NCI-H1417 (cell line): ENCODE measurements at regions not wholly inside any gene's neighbourhood (a gene's known extent, or its start where the extent isn't known, plus 50 kb on each side); places are given as distances from the start of the nearest gene placed in this dataset.

ENCODE experiments used
- DNase-seq, 3 experiments: peaks; one replicate each; lab custom pipeline; 2025; lab: John Stamatoyannopoulos, UW

DNA sequence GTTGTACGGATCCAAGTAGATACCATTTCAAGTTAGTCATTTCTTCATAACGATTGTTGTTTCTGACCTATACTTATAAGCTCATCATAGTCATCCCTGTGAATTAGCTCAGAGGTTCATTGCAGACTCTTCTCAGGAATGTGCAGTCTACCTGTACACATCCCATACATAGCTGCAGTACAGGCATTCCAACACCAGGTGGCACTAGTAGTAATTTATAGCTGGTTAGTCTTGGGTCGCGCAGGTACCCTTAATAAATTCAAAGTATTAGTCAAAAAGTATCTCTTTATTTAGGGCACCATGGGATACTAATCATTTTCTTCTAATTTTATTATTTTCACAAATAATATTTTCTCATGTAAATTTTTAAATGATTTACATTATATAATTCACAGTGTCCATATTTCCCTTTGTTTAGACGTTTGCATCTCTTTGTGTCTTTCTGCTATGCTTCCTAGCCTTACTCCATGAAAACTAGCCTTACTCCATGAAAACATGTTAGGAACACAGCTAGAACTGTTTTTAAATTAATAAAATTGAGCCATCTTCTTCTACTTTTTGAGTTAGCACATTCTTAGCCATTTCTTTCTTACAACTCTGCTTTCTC lies 128.6 kb upstream of the FAM83B start:
- DNase-seq: peak; percentile 77 to 93 (median 85)

DNA sequence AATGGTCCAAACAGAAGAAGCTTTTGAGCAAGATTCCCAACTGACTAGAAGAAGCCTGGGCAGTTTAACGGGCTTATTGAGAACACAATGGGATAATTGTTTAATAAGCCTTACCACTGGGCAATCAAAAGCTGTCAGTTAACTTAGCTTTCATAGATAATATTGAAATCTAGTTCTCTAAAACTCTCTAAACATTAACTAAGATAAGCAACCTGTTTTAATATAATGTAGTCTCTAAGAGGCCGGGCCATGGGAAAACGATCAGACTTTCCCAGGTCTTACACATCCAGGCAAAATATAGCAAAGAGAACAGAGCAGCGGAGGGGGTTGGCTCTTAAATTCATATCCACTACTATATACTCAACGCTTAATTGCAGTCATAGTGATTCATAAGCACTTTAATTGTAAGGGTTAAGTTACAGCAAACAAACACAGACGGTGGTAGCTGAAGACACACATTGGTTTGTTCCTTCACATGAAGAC lies 128.0 kb upstream of the FAM83B start:
- DNase-seq: peak; percentile 46 to 98 (median 86)

DNA sequence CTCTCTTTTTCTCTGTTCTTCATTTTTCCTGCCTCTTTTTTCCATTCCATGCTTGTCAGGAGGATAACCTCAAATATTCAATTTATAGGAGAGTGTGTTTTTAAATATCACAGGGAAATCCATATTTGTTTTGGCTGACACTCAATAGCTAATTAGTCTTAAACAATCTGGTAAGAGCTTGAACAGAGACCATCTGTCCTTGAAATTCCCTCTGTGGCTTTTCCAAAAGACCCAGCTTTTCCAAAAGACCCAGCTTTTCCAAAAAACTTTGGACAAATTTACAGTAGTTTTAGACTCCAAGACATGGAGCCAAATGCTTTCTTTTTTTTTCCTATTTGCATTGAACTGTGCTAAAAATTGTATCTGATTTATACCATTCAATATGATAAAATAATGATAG lies 127.4 kb upstream of the FAM83B start:
- DNase-seq: peak in 1 of 3 experiments; percentile 98

DNA sequence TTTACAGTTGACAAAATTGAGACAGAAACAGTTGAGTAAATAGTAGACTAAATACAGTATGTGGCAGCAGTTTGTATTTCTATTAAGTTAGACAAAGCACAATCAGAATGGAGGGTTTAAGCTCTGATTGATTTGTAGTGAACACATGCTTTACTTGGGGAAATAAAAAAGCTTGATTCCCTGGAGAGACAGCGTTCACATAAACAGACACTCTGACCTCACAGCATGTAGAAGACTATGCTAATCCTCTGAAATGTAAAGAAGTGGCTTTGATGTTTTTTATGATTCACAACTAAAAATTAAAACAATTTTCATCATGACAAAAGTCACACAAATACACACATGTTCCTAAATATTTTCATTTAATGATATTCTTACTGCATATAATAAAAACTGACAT lies 126.9 kb upstream of the FAM83B start:
- peak in 2 of 3 experiments; percentile 28 to 89 for DNase-seq

DNA sequence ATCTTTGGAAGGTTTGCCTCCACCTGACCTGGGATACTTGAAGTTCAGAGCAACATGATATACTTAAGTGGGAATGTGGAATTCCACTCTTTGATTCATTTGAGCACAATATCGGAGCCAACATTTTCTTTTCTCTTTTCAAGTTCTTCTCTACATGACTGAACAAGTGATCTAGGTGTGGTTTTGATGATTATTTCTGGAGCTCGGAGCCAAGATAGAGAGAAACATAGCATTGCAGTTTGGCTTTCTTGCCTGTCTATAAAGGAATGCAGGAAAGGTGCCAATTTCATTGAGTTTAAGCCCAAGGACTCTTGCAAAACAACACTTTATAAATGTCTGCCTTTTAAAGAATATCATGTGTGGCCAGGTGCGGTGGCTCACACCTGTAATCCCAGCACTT lies 124.2 kb upstream of the FAM83B start:
- DNase-seq: no peak

DNA sequence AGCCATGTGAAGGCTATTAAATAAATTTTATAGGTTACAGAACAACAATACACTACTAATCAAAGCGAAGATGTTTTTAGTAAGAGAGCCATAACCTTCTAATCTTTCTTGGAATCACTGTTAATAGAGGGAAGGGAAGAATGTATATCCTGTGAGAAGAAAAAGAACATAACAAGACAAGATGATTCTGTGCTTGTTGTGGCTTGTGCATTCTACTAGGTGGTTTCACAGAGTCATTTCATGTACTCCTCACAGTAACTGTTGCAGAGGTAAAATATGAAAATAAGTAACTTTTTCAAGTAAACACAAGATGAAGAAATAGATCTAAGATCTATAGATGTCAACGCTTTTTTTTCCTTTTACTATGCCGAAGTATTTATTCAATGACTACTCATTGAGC lies 116.9 kb upstream of the FAM83B start:
- no peak for DNase-seq

DNA sequence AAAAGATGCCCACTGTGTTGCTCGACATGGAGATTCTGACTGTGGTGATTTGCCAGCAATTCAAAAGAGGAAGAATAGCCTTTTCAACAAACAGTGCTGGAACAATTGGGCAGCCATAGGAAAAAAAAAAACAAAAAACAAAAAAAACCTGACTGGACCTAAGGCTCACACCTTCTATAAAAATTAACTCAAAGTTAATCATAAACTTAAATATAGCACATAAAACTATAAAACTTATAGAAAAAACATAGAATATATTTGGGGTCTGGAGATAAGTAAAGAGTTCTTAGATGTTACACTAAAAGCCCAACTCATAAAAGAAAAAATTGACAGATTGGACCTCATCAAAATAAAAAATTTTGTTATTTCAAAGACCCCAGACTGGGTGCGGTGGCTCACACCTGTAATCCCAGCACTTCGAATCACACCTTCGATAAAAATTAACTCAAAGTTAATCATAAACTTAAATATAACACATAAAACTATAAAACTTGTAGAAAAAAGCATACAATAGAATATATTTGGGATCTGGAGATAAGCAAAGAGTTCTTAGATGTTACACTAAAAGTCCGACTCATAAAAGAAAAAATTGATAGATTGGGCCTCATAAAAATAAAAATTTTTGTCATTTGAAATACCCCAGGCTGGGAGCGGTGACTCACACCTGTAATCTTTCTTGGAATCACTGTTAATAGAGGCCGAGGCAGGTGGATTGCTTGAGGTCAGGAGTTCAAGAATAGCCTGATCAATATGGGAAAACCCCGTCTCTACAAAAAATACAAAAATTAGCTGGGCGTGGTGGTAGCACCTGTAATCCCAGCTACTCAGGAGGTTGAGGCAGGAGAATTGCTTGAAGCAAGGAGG lies 115.6 kb upstream of the FAM83B start:
- no peak for DNase-seq

DNA sequence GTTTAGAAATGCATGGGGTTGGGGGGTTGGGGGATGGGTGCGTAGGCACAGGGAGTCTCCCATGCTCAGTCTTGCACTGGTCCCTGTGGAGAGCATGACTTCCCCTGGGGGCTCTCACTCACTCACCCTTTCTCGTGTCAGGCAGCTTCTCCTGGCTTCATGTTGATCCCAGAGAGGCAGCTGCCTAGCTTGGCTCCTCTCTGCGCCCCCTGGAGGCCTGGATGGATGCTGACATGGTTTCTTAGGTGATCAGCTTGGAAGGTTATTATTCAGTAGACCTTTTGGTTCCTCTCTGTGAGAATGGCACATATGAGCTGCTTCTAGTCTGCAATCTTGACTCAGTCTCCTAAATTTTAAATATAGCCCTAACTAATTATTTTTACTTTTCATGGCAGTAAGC lies 109.3 kb upstream of the FAM83B start:
- no peak for DNase-seq

DNA sequence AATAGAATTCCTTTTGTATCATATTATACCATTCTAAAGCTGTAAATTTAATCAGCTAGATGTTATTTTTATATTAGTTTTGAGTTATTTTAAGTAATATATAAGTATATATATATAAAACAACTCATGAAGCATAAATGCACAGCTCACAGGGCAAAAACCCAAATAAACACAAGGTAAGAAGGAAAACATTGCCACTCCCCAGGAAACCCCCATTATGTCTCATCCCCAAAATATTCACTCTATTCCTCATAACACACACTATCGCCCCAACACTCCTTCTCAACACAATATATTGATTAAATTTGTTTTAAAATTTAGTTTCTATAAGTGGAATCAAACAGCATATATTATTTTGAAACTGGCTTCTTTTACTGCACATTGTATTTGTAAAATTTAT lies 98.6 kb upstream of the FAM83B start:
- DNase-seq: no peak

DNA sequence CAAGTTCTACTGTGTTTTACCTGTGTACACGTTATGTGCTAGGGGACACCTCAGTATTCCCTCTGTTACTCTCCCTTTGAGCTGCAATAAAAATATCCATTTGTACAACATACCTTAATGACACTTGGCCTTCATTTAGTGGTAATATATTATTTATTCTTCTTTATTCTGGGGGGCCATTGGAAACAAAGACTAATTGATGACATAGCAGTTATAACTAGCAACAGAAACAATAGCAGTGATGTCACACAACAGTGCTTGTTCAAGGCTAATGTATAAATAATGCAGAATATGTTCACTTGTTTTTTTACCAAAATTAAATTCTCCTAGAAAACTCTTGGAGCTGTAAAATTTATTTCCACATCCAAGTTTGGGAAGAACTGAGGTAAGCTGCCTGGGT lies 92.2 kb upstream of the FAM83B start:
- no peak for DNase-seq

DNA sequence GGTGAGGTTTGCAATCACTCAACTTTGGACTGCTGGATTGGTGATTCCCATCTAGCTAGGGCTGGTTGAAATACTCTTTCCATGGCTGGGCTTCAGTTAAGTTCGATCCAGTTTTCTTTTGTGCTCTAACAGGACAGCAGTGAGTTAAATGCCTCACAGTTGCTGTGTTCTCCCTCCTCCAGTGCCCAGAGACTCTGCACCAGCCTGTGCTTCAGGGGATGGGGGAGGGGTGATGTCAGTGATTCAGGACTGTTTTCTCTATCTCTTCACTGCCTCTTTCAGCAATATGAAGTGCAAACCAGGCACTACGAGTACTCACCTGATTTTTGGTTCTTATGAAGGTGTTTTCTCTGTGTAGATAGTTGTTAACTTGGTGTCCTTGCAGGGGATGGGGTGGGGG lies 88.2 kb upstream of the FAM83B start:
- no peak for DNase-seq

DNA sequence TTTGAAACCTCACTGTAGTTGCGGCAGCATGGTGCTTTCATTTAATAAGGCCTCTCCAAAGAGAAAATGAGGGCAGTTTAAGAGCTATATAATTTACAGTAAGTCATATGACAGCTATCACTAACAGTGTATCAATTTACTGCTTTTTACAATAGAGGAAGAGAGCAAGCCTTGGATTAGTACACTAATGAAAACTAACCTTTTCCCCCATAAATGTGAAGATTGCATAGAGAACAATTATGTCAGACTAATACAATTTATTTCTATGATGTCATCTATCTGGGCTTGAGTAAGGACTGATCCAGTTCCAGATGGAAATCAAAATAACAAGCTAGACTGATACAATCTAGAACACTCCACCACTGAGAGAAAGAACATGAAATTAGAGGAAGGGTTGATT lies 78.1 kb upstream of the FAM83B start:
- DNase-seq: peak in 2 of 3 experiments; percentile 15 to 55

DNA sequence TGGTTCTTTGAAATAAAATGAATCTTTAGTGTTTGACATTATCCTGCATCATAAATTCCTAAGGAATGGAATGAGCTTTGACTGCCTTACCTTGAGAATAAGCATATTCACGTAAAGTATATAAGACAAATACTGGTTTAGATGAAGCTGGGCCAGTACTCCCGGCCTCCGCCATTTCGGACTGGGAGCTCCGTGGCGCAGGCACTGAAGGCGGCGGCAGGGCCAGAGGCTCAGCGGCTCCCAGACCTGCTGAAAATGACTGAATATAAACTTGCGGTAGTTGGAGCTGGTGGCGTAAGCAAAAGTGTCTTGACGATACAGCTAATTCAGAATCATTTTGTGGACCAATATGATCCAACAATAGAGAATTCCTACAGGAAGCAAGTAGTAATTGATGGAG lies 76.2 kb upstream of the FAM83B start:
- no peak for DNase-seq

DNA sequence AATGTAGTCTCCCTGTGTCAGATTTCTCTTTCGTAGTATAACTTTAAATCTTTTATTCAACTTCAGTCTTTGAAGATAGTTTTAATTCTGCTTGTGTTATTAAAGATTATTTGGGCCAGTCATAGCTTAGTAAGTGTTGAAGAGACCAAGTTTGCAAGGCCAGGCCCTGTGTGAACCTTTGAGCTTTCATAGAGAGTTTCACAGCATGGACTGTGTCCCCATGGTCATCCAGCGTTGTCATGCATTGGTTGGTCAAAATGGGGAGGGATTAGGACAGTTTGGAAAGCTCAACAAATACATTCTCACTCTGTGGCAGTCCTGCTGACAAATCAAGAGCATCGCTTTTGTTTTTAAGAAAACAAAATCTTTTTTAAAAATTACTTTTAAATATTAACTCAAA lies 74.6 kb upstream of the FAM83B start:
- no peak for DNase-seq

DNA sequence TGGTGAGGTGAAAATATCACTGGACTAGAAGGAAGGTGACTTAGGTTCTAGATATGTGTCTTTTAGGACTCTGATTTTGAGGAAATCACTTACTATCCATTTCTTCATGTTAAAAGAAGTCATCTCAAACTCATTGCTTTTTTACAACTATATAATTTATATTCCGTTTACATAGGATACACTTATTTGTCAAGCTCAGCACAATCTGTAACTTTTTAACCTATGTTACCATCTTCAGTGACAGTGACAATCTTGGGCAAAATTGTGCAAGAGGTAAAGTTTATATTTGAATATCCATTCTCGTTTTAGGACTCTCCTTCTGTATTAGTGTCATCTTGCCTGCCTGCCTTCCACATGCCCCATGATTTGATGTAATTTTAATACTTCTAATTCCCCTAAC lies 74.0 kb upstream of the FAM83B start:
- no peak for DNase-seq

DNA sequence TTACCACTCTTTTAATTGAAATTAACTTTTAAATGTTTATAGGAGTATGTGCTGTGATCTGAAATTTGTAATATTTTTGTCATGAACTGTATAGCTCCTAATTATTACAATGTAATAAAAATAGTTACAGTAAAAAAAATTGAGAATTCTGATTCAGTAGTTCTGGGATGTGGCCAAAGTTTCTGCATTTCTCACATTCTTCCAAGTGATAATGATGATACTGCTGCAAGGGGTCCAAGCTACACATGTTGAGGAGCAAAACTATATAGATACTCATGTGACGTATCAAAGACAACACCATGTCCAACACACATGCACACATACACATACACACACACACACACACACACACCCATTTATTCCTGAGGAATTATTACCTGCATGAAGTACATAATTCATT lies 71.0 kb upstream of the FAM83B start:
- no peak for DNase-seq

DNA sequence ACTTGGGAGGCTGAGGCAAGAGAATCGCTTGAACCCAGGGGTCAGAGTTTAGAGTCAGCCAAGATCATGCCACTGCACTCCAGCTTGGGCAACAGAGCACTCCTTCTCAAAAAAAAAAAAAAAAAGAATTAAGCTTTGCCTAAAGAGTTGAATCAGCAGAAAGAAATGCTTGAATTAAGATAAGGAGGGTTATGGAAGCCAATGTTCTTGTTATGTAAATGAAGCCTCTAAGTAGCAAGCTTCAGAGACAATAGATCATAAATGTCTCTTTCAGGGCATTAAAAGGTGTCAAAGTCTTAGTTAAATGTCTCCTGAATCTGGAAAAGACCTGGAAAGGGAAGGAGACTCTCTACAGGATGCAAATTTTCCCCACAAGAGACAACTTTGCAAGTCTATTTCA lies 69.7 kb upstream of the FAM83B start:
- no peak for DNase-seq

DNA sequence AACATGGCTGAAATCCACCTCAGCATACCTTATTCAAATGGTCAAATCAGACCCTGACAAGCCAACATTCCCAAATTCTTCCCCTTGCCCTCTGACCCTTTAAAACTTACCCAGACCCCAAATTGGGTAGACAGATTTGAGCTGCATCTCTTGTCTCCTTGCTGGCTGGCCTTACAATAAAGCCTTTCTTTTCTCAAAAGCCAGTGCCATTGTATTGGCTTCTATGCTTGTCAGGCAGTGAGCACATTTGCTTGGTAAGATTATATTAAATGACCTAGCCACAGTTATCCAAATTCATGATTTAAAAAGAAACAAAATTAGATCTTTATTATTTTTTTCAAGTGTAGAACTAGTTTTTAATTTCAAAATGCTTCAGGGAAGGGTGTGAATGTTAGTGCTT lies 67.8 kb upstream of the FAM83B start:
- no peak for DNase-seq

DNA sequence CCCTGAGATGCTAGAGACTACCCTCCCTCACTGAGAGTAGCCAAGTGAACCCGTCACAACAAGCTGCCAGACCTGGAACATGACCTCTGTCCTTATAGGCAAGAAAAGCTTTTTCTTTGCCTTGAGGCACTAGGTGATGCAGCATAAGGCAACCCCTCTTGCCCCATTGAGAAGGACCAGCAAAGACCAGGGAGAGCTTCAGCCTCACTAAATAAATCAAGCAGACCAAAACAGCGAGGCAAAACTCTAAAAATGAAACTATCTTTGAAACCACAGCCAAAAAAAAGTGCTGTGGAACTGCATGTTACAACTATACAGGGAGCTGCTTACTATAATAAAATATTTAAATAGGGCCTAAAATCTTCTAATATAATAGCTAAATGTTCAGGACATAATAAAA lies 62.6 kb upstream of the FAM83B start:
- no peak for DNase-seq

DNA sequence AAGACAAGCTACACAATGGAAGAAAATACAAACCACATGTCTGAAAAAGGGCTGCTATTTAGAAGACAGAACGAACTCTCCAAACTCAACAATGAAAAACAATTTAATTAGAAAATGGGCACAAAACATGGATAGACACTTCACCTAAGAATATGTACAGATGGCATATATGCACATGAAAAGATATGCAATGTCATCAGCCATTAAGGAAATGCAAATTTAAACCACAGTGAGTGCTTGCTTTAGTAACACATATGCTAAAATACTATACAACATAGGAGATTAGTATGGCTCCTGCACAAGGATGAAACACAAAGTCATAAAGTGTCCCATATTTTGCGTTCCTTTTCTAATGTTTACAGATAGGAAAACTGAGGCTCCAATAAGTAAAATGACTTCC lies 60.4 kb upstream of the FAM83B start:
- no peak for DNase-seq

DNA sequence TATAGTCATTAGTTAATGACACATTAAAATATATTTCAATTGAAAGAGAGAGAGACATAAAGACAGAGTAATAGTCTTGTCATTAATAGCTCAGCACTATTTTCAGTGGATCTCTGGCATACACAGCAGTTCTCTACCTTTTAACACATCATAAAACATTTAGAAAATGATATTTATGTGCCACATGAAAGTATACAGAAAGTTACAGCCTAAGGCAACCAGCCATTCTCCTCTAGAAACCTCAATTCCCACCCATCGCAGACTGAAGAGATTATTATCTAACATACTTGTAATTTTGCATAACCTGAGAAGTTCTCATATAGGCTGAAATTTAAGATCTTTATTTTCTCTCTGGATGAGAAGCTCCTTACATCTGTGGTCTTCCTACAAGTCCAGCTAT lies 58.7 kb upstream of the FAM83B start:
- no peak for DNase-seq
